GM12874 (cell line): ENCODE measurements at regions not wholly inside any gene's neighbourhood (a gene's known extent, or its start where the extent isn't known, plus 50 kb on each side); places are given as distances from the start of the nearest gene placed in this dataset.

Experiments
- CTCF ChIP-seq: IDR thresholded peaks from 2 replicates; pipeline ENCODE4 v1.5.1; 2011; ENCODE audit warnings: low read depth, mild to moderate bottlenecking, control low read depth, low read length, moderate library complexity; ENCODE audit not compliant: insufficient read depth

DNA sequence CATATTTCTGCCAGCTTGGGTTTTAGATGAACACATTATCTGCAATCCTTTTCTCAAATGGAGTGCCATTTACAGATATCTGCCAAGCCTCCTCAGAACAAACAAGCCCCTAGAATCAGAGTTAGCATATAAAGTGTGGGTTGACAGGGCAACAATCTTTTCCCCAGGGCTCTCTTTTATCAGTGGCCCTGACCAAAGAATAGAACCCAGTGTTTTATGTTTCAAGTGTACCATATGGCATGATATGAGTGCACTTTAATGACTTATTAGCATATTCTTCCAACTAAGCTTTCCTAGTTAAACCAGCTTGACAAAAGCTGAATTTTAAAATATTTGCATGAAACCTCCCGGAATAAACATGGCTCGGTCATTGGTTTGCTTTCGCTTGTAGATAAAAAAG lies 57.3 kb downstream of the EVX1 start:
- TF ChIP-seq CTCF, result no peak

DNA sequence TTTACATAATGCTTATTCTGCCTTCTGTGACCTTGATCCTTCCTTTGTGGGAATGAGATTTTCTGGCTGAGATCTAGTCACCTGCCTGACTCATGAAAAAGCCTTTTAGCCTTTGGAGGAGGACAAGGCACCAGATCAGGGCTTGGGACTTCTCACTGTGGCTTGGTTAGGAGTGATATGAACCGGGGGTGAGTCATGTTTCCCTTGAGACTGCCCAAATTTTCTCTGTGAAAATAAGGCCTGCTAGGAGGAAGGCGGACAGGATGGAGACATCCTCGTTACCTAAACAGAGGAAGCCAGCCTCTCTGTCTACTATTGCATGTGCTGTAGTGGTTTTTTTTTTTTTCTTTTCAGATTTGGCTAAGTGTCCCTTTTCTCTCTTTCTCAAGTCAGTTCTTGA lies 57.8 kb downstream of the EVX1 start:
- TF ChIP-seq CTCF, result no peak

DNA sequence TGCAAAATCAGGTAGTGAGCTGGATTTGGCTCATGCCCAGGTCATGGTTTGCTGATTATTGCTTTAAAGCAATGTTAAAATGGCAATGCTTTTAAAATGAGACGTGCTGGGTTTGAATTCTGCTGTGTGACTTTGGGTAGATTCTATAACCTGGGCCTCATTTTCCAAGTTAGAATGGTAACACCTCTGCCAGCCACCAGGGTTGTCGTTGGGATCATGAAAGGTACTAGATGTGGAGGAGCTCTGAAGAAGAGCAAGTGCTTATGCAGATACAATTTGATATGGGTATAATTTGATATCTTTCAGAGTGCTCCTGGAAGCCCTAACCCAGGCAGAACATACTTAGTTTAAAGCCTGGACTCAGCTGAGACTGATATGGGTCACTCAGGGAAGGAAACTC lies 60.0 kb downstream of the EVX1 start:
- no peak for TF ChIP-seq CTCF

GRCh38 chr7:27303026-27303425 lies 60.4 kb downstream of the EVX1 start:
- TF ChIP-seq CTCF, result no peak

- no peak for TF ChIP-seq CTCF
Measured at GRCh38 chr7:27305854-27306253, 63.3 kb downstream of the EVX1 start.

GRCh38 chr7:27312820-27313219 lies 70.2 kb downstream of the EVX1 start:
- TF ChIP-seq CTCF, result no peak

DNA sequence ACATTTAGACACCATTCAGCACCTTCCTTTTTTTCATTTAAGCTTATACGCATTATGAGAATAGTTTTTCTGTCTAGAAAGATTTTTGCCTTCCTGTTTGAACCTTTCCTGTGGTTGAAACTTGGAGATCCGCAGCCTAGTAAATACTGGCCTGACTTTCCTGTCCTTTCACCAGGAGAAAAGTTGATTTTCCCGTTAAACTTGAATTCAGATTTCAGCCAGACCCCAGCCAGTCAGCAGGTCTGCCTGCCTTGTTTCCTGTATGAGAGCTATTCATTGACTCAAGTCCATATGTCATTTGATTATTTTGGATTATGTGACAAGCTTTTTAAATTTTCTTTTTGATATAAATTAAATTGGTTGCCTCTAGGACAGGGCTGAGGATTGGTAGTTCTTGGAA lies 71.5 kb downstream of the EVX1 start:
- no peak for TF ChIP-seq CTCF

DNA sequence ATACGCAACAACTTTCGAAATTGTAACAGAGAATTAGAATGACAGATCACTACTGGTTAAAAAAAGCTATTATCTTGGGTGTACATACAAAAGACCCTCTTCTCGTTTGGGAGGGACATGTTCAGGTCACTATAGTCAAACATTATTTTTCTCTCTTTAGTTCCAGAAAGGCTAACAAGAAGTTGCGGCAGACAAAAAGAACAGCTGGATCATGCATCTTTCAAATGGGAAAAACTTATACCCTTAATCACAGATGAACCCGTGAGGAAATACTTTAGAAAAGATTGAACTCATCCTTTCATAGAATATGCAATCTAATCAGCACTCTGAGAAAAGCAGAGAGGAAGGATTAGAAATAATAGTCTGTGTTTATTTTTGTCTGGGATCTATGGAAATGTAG lies 72.5 kb downstream of the EVX1 start:
- TF ChIP-seq CTCF, result no peak
